ENCODE measurements at regions not wholly inside any gene's neighbourhood (a gene's known extent, or its start where the extent isn't known, plus 50 kb on each side); places are given as distances from the start of the nearest gene placed in this dataset.

DNA sequence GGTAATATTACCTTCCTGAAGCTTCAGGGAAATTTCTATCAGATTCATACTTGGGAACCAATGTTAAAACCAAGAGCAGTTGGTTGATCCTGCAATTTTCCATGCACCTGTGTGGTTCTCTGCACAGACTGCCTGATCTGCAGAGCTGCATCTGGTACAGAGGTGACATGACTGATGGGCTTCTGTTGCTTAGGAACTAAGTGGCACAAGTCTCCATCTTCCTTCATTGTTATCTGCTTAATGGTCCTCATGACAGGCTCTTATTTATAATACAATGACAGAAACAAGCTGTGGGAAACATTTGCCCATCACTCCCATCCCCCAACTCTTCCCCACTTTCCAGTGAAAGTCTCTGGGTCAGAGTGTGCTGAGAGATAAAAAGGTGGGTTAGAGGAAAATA, 799.1 kb downstream of the TAF11L14 start:
- CTCF ChIA-PET (ENCODE audit: low intra/inter-chr PET ratio, low total read pairs), result no interaction called here
- FAIRE-seq, result no peak
- no peak for ATAC-seq
- TF ChIP-seq KAT8 (CRISPR knock-in tag; IDR thresholded peaks at IDR 0.05) (no peak), DNMT1 (CRISPR knock-in tag; IDR thresholded peaks at IDR 0.05) (no peak), GATAD2A (CRISPR knock-in tag; IDR thresholded peaks at IDR 0.05) (no peak), ZNF619 (CRISPR knock-in tag; IDR thresholded peaks at IDR 0.05) (no peak), ZNF552 (CRISPR knock-in tag; IDR thresholded peaks at IDR 0.05; ENCODE audit: borderline replicate concordance) (no peak), ZNF136 (CRISPR knock-in tag; IDR thresholded peaks at IDR 0.05; ENCODE audit: low read depth) (no peak), NRL (CRISPR knock-in tag; IDR thresholded peaks at IDR 0.05; ENCODE audit: borderline replicate concordance) (no peak), HCFC1 (IDR thresholded peaks at IDR 0.05; ENCODE audit: low read depth, low read length) (no peak), ZNF253 (CRISPR knock-in tag; IDR thresholded peaks at IDR 0.05; ENCODE audit: borderline replicate concordance) (no peak), SNAPC2 (CRISPR knock-in tag; IDR thresholded peaks at IDR 0.05) (no peak), ARID2 (CRISPR knock-in tag; IDR thresholded peaks at IDR 0.05; ENCODE audit: borderline replicate concordance) (no peak), ZNF841 (CRISPR knock-in tag; IDR thresholded peaks at IDR 0.05; ENCODE audit: borderline replicate concordance) (no peak)
- TF ChIP-seq, protein P1, sequence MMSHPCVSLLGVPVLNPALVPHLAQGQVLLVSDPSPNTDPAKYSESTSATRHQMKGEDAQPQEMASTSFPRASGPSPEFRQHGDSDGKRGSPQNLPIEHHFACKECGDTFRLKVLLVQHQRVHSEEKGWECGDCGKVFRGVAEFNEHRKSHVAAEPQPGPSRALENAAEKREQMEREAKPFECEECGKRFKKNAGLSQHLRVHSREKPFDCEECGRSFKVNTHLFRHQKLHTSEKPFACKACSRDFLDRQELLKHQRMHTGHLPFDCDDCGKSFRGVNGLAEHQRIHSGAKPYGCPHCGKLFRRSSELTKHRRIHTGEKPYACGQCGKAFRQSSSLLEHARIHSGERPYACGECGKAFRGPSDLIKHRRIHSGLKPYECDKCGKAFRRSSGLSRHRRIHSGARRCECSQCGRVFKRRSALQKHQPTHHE (CRISPR knock-in tag; IDR thresholded peaks at IDR 0.05; ENCODE audit: borderline replicate concordance), result no peak
- TF ChIP-seq, protein P2, sequence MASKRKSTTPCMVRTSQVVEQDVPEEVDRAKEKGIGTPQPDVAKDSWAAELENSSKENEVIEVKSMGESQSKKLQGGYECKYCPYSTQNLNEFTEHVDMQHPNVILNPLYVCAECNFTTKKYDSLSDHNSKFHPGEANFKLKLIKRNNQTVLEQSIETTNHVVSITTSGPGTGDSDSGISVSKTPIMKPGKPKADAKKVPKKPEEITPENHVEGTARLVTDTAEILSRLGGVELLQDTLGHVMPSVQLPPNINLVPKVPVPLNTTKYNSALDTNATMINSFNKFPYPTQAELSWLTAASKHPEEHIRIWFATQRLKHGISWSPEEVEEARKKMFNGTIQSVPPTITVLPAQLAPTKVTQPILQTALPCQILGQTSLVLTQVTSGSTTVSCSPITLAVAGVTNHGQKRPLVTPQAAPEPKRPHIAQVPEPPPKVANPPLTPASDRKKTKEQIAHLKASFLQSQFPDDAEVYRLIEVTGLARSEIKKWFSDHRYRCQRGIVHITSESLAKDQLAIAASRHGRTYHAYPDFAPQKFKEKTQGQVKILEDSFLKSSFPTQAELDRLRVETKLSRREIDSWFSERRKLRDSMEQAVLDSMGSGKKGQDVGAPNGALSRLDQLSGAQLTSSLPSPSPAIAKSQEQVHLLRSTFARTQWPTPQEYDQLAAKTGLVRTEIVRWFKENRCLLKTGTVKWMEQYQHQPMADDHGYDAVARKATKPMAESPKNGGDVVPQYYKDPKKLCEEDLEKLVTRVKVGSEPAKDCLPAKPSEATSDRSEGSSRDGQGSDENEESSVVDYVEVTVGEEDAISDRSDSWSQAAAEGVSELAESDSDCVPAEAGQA (IDR thresholded peaks at IDR 0.05; ENCODE audit: low read depth), result no peak
- TF ChIP-seq, protein P2 (CRISPR knock-in tag; IDR thresholded peaks at IDR 0.05; ENCODE audit: borderline replicate concordance), result no peak
- TF ChIP-seq, protein P3, sequence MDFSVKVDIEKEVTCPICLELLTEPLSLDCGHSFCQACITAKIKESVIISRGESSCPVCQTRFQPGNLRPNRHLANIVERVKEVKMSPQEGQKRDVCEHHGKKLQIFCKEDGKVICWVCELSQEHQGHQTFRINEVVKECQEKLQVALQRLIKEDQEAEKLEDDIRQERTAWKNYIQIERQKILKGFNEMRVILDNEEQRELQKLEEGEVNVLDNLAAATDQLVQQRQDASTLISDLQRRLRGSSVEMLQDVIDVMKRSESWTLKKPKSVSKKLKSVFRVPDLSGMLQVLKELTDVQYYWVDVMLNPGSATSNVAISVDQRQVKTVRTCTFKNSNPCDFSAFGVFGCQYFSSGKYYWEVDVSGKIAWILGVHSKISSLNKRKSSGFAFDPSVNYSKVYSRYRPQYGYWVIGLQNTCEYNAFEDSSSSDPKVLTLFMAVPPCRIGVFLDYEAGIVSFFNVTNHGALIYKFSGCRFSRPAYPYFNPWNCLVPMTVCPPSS (IDR thresholded peaks at IDR 0.05), result no peak
- TF ChIP-seq, protein P4, sequence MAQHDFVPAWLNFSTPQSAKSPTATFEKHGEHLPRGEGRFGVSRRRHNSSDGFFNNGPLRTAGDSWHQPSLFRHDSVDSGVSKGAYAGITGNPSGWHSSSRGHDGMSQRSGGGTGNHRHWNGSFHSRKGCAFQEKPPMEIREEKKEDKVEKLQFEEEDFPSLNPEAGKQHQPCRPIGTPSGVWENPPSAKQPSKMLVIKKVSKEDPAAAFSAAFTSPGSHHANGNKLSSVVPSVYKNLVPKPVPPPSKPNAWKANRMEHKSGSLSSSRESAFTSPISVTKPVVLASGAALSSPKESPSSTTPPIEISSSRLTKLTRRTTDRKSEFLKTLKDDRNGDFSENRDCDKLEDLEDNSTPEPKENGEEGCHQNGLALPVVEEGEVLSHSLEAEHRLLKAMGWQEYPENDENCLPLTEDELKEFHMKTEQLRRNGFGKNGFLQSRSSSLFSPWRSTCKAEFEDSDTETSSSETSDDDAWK (CRISPR knock-in tag; IDR thresholded peaks at IDR 0.05), result no peak

More for the DNA sequence above, 799.1 kb downstream of the TAF11L14 start:
- no peak overlapping the region for H3K4me2 ChIP-seq (ENCODE audit: low read depth, low read length)
- no peak overlapping the region for H3K4me3 ChIP-seq (replicated peaks in 1 of 3; ENCODE audit: insufficient read depth in 1 of 3, low read depth in 2 of 3, low read length in 3 of 3)
- no peaks in the 10 kb centered on the region for H3K4me1 ChIP-seq (ENCODE audit: insufficient read depth, low read length)
- DNase-seq (ENCODE audit: low spot score), result no peak
- H3K9ac ChIP-seq (ENCODE audit: insufficient read depth, low read depth, low read length), result no peak overlapping the region
- no peaks in the 10 kb centered on the region for H3K79me2 ChIP-seq (ENCODE audit: insufficient read depth, low read length)
- peaks cover 11% of the 10 kb centered on the region; the same call in 1 of the 2 replicates for H3K9me3 ChIP-seq (ENCODE audit: low read length)
- POLR2A ChIA-PET, result no interaction called here
- intact Hi-C loops (cut with micrococcal nuclease; ENCODE audit: unreplicated experiment) (no loop called here), in situ Hi-C loops (cut with HindIII; ENCODE audit: extremely low pct_ligation_motif_present, low pct_unique_long_range_greater_than_20kb) (no loop called here)
- no peaks in the 10 kb centered on the region for H3K27me3 ChIP-seq (ENCODE audit: control insufficient read depth in 1 of 2, insufficient read depth in 2 of 2, low read length in 2 of 2)
- H2AFZ ChIP-seq (ENCODE audit: low read length), result no peak overlapping the region
- no TSS peak for BruUV-seq (replicated peaks)
- no peak overlapping the region for H3K27ac ChIP-seq (ENCODE audit: extremely low read length, insufficient read depth, low read length)
- H3K36me3 ChIP-seq (replicated peaks in 1 of 2; ENCODE audit: control insufficient read depth in 1 of 2, insufficient read depth in 2 of 2, low read length in 2 of 2), result no peaks in the 10 kb centered on the region
- no peaks in the 10 kb centered on the region for H4K20me1 ChIP-seq (ENCODE audit: insufficient read depth, low read length)

Data from HepG2 (cell line).